ENCODE measurements at regions not wholly inside any gene's neighbourhood (a gene's known extent, or its start where the extent isn't known, plus 50 kb on each side); places are given as distances from the start of the nearest gene placed in this dataset.

GRCh38 chr6:126914801-126915200 is 203.7 kb upstream of the RSPO3 start:
- TF ChIP-seq, protein P1, sequence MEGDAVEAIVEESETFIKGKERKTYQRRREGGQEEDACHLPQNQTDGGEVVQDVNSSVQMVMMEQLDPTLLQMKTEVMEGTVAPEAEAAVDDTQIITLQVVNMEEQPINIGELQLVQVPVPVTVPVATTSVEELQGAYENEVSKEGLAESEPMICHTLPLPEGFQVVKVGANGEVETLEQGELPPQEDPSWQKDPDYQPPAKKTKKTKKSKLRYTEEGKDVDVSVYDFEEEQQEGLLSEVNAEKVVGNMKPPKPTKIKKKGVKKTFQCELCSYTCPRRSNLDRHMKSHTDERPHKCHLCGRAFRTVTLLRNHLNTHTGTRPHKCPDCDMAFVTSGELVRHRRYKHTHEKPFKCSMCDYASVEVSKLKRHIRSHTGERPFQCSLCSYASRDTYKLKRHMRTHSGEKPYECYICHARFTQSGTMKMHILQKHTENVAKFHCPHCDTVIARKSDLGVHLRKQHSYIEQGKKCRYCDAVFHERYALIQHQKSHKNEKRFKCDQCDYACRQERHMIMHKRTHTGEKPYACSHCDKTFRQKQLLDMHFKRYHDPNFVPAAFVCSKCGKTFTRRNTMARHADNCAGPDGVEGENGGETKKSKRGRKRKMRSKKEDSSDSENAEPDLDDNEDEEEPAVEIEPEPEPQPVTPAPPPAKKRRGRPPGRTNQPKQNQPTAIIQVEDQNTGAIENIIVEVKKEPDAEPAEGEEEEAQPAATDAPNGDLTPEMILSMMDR (IDR thresholded peaks at IDR 0.05; ENCODE audit: low read depth, low read length), result no peak
- Histone ChIP-seq H3K4me3 (no peak overlapping the region), H3K36me3 (no peaks in the 10 kb centered on the region), H3K27ac (no peak overlapping the region), H3K9me3 (ENCODE audit: low read depth) (no peaks in the 10 kb centered on the region), H3K4me1 (ENCODE audit: low read depth) (peaks cover 3% of the 10 kb centered on the region), H3K27me3 (no peaks in the 10 kb centered on the region)
- DNase-seq (ENCODE audit: low read depth in 1 of 2, low spot score in 1 of 2), result no peak

GRCh38 chr6:126919947-126920346 is 198.5 kb upstream of the RSPO3 start:
- Histone ChIP-seq H3K4me3 (no peak overlapping the region), H3K36me3 (no peaks in the 10 kb centered on the region), H3K9me3 (ENCODE audit: low read depth) (no peaks in the 10 kb centered on the region), H3K27me3 (no peaks in the 10 kb centered on the region), H3K4me1 (ENCODE audit: low read depth) (no peaks in the 10 kb centered on the region), H3K27ac (no peak overlapping the region)
- TF ChIP-seq, protein P1 (IDR thresholded peaks at IDR 0.05; ENCODE audit: low read depth, low read length), result no peak
- DNase-seq (ENCODE audit: low read depth in 1 of 2, low spot score in 1 of 2), result peak in 1 of 2 donors; percentile 87

GRCh38 chr6:126923807-126924206 is 194.7 kb upstream of the RSPO3 start:
- H3K27ac ChIP-seq, result no peak overlapping the region
- H3K9me3 ChIP-seq (ENCODE audit: low read depth), result no peaks in the 10 kb centered on the region
- H3K4me3 ChIP-seq, result no peak overlapping the region
- H3K36me3 ChIP-seq, result no peaks in the 10 kb centered on the region
- peaks cover 9% of the 10 kb centered on the region for H3K4me1 ChIP-seq (ENCODE audit: low read depth)
- no peaks in the 10 kb centered on the region for H3K27me3 ChIP-seq
- TF ChIP-seq, protein P1 (IDR thresholded peaks at IDR 0.05; ENCODE audit: low read depth, low read length), result no peak
- no peak for DNase-seq (ENCODE audit: low read depth in 1 of 2, low spot score in 1 of 2)

DNA sequence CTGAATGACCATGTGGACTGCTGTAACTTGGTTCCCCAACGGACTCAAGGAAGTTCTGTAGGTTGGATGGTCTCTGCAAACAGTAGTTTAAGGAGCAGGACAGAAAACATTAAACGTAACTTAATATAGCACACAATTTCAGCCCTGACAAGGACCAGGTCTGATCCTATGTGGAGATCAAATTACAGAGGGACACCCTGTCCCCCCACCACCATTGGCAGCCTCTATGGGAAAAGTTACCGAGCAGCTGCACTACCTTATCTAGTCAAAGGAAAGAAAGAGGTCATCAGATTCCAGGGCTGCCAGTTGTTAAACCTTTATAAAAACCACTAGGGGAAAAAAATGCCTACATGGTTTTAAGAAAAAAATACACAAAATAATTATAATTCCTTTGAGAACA is 191.5 kb upstream of the RSPO3 start:
- TF ChIP-seq, protein P1 (IDR thresholded peaks at IDR 0.05; ENCODE audit: low read depth, low read length), result no peak
- H3K36me3 ChIP-seq, result no peaks in the 10 kb centered on the region
- peaks cover 9% of the 10 kb centered on the region for H3K4me1 ChIP-seq (ENCODE audit: low read depth)
- H3K27ac ChIP-seq, result peak overlapping the region; percentile 56
- no peak overlapping the region for H3K4me3 ChIP-seq
- peak in 1 of 2 donors; percentile 44 for DNase-seq (ENCODE audit: low read depth in 1 of 2, low spot score in 1 of 2)
- H3K9me3 ChIP-seq (ENCODE audit: low read depth), result no peaks in the 10 kb centered on the region
- H3K27me3 ChIP-seq, result no peaks in the 10 kb centered on the region

DNA sequence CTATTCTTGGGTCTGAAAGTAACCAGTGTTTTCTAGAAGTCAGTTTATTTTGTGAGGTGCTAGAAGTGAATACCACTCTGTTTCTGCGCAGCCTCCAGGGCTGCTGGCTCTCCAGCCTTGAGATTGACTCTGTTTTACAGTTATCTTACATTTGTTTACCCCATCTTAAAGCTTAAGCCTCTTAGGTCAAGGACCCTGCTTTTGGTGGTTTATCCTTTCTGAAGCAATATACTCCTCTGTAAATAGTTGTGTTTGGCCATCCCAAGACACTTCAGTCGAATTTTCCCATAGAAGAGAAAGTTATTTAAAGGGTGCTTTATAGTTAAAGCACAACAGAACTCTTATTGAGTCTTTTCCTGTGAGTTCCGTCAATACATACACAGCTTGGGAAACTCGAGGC is 190.6 kb upstream of the RSPO3 start:
- H3K4me3 ChIP-seq, result no peak overlapping the region

More for the DNA sequence above, 190.6 kb upstream of the RSPO3 start:
- TF ChIP-seq, protein P1 (IDR thresholded peaks at IDR 0.05; ENCODE audit: low read depth, low read length), result no peak
- DNase-seq (ENCODE audit: low read depth in 1 of 2, low spot score in 1 of 2), result no peak
- Histone ChIP-seq H3K4me1 (ENCODE audit: low read depth) (peaks cover 9% of the 10 kb centered on the region), H3K27me3 (no peaks in the 10 kb centered on the region), H3K27ac (no peak overlapping the region), H3K9me3 (ENCODE audit: low read depth) (no peaks in the 10 kb centered on the region), H3K36me3 (no peaks in the 10 kb centered on the region)

All from cardiac muscle cell (in vitro differentiated cells and primary cell).